ENCODE measurements at regions not wholly inside any gene's neighbourhood (a gene's known extent, or its start where the extent isn't known, plus 50 kb on each side); places are given as distances from the start of the nearest gene placed in this dataset.

GRCh38 chr4:66852843-66853242 lies 692.5 kb downstream of the CENPC start:
- TF ChIP-seq TOX (CRISPR knock-in tag; IDR thresholded peaks at IDR 0.05; ENCODE audit: borderline replicate concordance) (no peak), PPARA (CRISPR knock-in tag; IDR thresholded peaks at IDR 0.05; ENCODE audit: borderline replicate concordance) (no peak), ZNF565 (CRISPR knock-in tag; conservative IDR thresholded peaks at IDR 0.05; ENCODE audit: low read depth) (no peak), ZFP3 (CRISPR knock-in tag; IDR thresholded peaks at IDR 0.05) (no peak), CSDC2 (CRISPR knock-in tag; IDR thresholded peaks at IDR 0.05) (no peak), ESRRG (CRISPR knock-in tag; IDR thresholded peaks at IDR 0.05) (no peak), BACH2 (CRISPR knock-in tag; IDR thresholded peaks at IDR 0.05; ENCODE audit: borderline replicate concordance) (no peak), GLIS3 (CRISPR knock-in tag; IDR thresholded peaks at IDR 0.05) (no peak), ZC3H10 (CRISPR knock-in tag; IDR thresholded peaks at IDR 0.05) (no peak), ZNF70 (CRISPR knock-in tag; IDR thresholded peaks at IDR 0.05) (no peak), RARB (CRISPR knock-in tag; IDR thresholded peaks at IDR 0.05) (no peak), ISL1 (CRISPR knock-in tag; IDR thresholded peaks at IDR 0.05) (no peak), ZFP30 (CRISPR knock-in tag; IDR thresholded peaks at IDR 0.05) (no peak)
- TF ChIP-seq, protein P1, sequence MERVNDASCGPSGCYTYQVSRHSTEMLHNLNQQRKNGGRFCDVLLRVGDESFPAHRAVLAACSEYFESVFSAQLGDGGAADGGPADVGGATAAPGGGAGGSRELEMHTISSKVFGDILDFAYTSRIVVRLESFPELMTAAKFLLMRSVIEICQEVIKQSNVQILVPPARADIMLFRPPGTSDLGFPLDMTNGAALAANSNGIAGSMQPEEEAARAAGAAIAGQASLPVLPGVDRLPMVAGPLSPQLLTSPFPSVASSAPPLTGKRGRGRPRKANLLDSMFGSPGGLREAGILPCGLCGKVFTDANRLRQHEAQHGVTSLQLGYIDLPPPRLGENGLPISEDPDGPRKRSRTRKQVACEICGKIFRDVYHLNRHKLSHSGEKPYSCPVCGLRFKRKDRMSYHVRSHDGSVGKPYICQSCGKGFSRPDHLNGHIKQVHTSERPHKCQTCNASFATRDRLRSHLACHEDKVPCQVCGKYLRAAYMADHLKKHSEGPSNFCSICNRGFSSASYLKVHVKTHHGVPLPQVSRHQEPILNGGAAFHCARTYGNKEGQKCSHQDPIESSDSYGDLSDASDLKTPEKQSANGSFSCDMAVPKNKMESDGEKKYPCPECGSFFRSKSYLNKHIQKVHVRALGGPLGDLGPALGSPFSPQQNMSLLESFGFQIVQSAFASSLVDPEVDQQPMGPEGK (CRISPR knock-in tag; IDR thresholded peaks at IDR 0.05; ENCODE audit: borderline replicate concordance): no peak
- TF ChIP-seq, protein P2, sequence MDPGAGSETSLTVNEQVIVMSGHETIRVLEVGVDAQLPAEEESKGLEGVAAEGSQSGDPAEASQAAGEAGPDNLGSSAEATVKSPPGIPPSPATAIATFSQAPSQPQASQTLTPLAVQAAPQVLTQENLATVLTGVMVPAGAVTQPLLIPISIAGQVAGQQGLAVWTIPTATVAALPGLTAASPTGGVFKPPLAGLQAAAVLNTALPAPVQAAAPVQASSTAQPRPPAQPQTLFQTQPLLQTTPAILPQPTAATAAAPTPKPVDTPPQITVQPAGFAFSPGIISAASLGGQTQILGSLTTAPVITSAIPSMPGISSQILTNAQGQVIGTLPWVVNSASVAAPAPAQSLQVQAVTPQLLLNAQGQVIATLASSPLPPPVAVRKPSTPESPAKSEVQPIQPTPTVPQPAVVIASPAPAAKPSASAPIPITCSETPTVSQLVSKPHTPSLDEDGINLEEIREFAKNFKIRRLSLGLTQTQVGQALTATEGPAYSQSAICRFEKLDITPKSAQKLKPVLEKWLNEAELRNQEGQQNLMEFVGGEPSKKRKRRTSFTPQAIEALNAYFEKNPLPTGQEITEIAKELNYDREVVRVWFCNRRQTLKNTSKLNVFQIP (CRISPR knock-in tag; IDR thresholded peaks at IDR 0.05; ENCODE audit: borderline replicate concordance, low read depth): no peak
- TF ChIP-seq, protein P3, sequence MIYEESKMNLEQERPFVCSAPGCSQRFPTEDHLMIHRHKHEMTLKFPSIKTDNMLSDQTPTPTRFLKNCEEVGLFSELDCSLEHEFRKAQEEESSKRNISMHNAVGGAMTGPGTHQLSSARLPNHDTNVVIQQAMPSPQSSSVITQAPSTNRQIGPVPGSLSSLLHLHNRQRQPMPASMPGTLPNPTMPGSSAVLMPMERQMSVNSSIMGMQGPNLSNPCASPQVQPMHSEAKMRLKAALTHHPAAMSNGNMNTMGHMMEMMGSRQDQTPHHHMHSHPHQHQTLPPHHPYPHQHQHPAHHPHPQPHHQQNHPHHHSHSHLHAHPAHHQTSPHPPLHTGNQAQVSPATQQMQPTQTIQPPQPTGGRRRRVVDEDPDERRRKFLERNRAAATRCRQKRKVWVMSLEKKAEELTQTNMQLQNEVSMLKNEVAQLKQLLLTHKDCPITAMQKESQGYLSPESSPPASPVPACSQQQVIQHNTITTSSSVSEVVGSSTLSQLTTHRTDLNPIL (CRISPR knock-in tag; IDR thresholded peaks at IDR 0.05; ENCODE audit: low read depth): no peak
- no peak for ATAC-seq

- no peak for ATAC-seq
- TF ChIP-seq BACH2 (CRISPR knock-in tag; IDR thresholded peaks at IDR 0.05; ENCODE audit: borderline replicate concordance): no peak
- TF ChIP-seq ISL1 (CRISPR knock-in tag; IDR thresholded peaks at IDR 0.05): no peak
- no peak for TF ChIP-seq ZNF565 (CRISPR knock-in tag; conservative IDR thresholded peaks at IDR 0.05; ENCODE audit: low read depth)
- TF ChIP-seq CSDC2 (CRISPR knock-in tag; IDR thresholded peaks at IDR 0.05): no peak
- TF ChIP-seq ZNF70 (CRISPR knock-in tag; IDR thresholded peaks at IDR 0.05): no peak
- no peak for TF ChIP-seq OSR1 (CRISPR knock-in tag; IDR thresholded peaks at IDR 0.05)
- TF ChIP-seq ESRRG (CRISPR knock-in tag; IDR thresholded peaks at IDR 0.05): no peak
- TF ChIP-seq, protein P2 (CRISPR knock-in tag; IDR thresholded peaks at IDR 0.05; ENCODE audit: borderline replicate concordance, low read depth): no peak
- TF ChIP-seq ZNF8 (CRISPR knock-in tag; IDR thresholded peaks at IDR 0.05): no peak
- no peak for TF ChIP-seq ARNTL (CRISPR knock-in tag; IDR thresholded peaks at IDR 0.05; ENCODE audit: borderline replicate concordance, low read depth)
- no peak for TF ChIP-seq TOX (CRISPR knock-in tag; IDR thresholded peaks at IDR 0.05; ENCODE audit: borderline replicate concordance)
- TF ChIP-seq, protein P3 (CRISPR knock-in tag; IDR thresholded peaks at IDR 0.05; ENCODE audit: low read depth): no peak
- TF ChIP-seq RARB (CRISPR knock-in tag; IDR thresholded peaks at IDR 0.05): no peak
- TF ChIP-seq TCF4 (CRISPR knock-in tag; IDR thresholded peaks at IDR 0.05; ENCODE audit: borderline replicate concordance): no peak
Observed at GRCh38 chr4:66849596-66849995, 695.7 kb downstream of the CENPC start.

GRCh38 chr4:66842724-66843088 lies 702.6 kb downstream of the CENPC start:
- ATAC-seq: no peak
- no peak for TF ChIP-seq GLIS3 (CRISPR knock-in tag; IDR thresholded peaks at IDR 0.05)
